ENCODE measurements at regions not wholly inside any gene's neighbourhood (a gene's known extent, or its start where the extent isn't known, plus 50 kb on each side); places are given as distances from the start of the nearest gene placed in this dataset.

GRCh38 chr5:162473041-162473714 is 405.6 kb downstream of the GABRG2 start:
- no peaks in the 10 kb centered on the region for H3K9me3 ChIP-seq (ENCODE audit: low read depth)
- H3K79me2 ChIP-seq: no peaks in the 10 kb centered on the region
- no peak overlapping the region for H3K4me2 ChIP-seq
- WGBS (ENCODE audit: low lambda C conversion rate, missing lambda C conversion rate): 89% methylated on average over 2 of the region's 2 CpGs
- no peaks in the 10 kb centered on the region for H3K4me1 ChIP-seq (ENCODE audit: insufficient read depth)
- H3K9me2 ChIP-seq (replicated peaks; ENCODE audit: insufficient read depth): no peaks in the 10 kb centered on the region
- no peak overlapping the region for H2AFZ ChIP-seq
- H4K20me1 ChIP-seq (ENCODE audit: insufficient read depth, poor library complexity, severe bottlenecking): no peaks in the 10 kb centered on the region
- H3K27me3 ChIP-seq: no peaks in the 10 kb centered on the region
- TF ChIP-seq EZH2phosphoT487 (IDR thresholded peaks at IDR 0.05; ENCODE audit: low read depth, severe bottlenecking, unreplicated experiment) (no peak), CTCF (IDR thresholded peaks at IDR 0.05; ENCODE audit: poor library complexity) (no peak), EZH2 (IDR thresholded peaks at IDR 0.05; ENCODE audit: borderline replicate concordance) (no peak)
- no peak overlapping the region for H3K27ac ChIP-seq
- H3K36me3 ChIP-seq (replicated peaks; ENCODE audit: insufficient read depth, low read depth): no peaks in the 10 kb centered on the region
- DNase-seq (ENCODE audit: low spot score): no peak
- H3K4me3 ChIP-seq: no peak overlapping the region

- no peak overlapping the region for H2AFZ ChIP-seq
- H3K79me2 ChIP-seq: no peaks in the 10 kb centered on the region
- no peak for TF ChIP-seq EZH2phosphoT487 (IDR thresholded peaks at IDR 0.05; ENCODE audit: low read depth, severe bottlenecking, unreplicated experiment)
- TF ChIP-seq CTCF (IDR thresholded peaks at IDR 0.05; ENCODE audit: poor library complexity): no peak
- no peak for TF ChIP-seq EZH2 (IDR thresholded peaks at IDR 0.05; ENCODE audit: borderline replicate concordance)
- DNase-seq (ENCODE audit: low spot score): no peak
- no peaks in the 10 kb centered on the region for H3K27me3 ChIP-seq
- H3K4me2 ChIP-seq: no peak overlapping the region
- no peaks in the 10 kb centered on the region for H3K9me3 ChIP-seq (ENCODE audit: low read depth)
- no peaks in the 10 kb centered on the region for H4K20me1 ChIP-seq (ENCODE audit: insufficient read depth, poor library complexity, severe bottlenecking)
- H3K27ac ChIP-seq: no peak overlapping the region
- no peaks in the 10 kb centered on the region for H3K4me1 ChIP-seq (ENCODE audit: insufficient read depth)
- no peaks in the 10 kb centered on the region for H3K36me3 ChIP-seq (replicated peaks; ENCODE audit: insufficient read depth, low read depth)
- H3K4me3 ChIP-seq: no peak overlapping the region
- no peaks in the 10 kb centered on the region for H3K9me2 ChIP-seq (replicated peaks; ENCODE audit: insufficient read depth)
Measured at GRCh38 chr5:162474239-162474638, 406.7 kb downstream of the GABRG2 start.

- Histone ChIP-seq H3K4me1 (ENCODE audit: insufficient read depth) (no peaks in the 10 kb centered on the region), H3K27ac (no peak overlapping the region), H3K36me3 (replicated peaks; ENCODE audit: insufficient read depth, low read depth) (no peaks in the 10 kb centered on the region), H3K4me3 (no peak overlapping the region), H4K20me1 (ENCODE audit: insufficient read depth, poor library complexity, severe bottlenecking) (no peaks in the 10 kb centered on the region), H3K9me2 (replicated peaks; ENCODE audit: insufficient read depth) (no peaks in the 10 kb centered on the region), H2AFZ (no peak overlapping the region), H3K4me2 (no peak overlapping the region), H3K79me2 (no peaks in the 10 kb centered on the region), H3K9me3 (ENCODE audit: low read depth) (no peaks in the 10 kb centered on the region), H3K27me3 (no peaks in the 10 kb centered on the region)
- 95% methylated on average over 6 of the region's 6 CpGs for WGBS (ENCODE audit: low lambda C conversion rate, missing lambda C conversion rate)
- TF ChIP-seq EZH2 (IDR thresholded peaks at IDR 0.05; ENCODE audit: borderline replicate concordance): no peak
- no peak for TF ChIP-seq EZH2phosphoT487 (IDR thresholded peaks at IDR 0.05; ENCODE audit: low read depth, severe bottlenecking, unreplicated experiment)
- no peak for TF ChIP-seq CTCF (IDR thresholded peaks at IDR 0.05; ENCODE audit: poor library complexity)
- DNase-seq (ENCODE audit: low spot score): no peak
Measured at GRCh38 chr5:162484095-162484494, 416.5 kb downstream of the GABRG2 start.
